ENCODE measurements at regions not wholly inside any gene's neighbourhood (a gene's known extent, or its start where the extent isn't known, plus 50 kb on each side); places are given as distances from the start of the nearest gene placed in this dataset.
"Not testable (repeated sequence)": the region's sequence is repeated elsewhere in the genome, so short reads cannot be mapped to it uniquely, and the experiment has no call there.

GRCh38 chr3:177646749-177647148 lies 449.5 kb upstream of the TBL1XR1 start:
- TF ChIP-seq EP300 (IDR thresholded peaks at IDR 0.05) (no peak), POLR2AphosphoS5 (IDR thresholded peaks at IDR 0.05) (no peak), POLR2A (IDR thresholded peaks at IDR 0.05; ENCODE audit: low read depth) (no peak), CTCF (IDR thresholded peaks at IDR 0.05) (no peak)

GRCh38 chr3:177647341-177647740 lies 450.1 kb upstream of the TBL1XR1 start:
- Histone ChIP-seq H3K36me3 (no peaks in the 10 kb centered on the region), H3K4me1 (peaks cover 8 to 17% (median 15%) of the 10 kb centered on the region in 4 donors), H3K27me3 (no peaks in the 10 kb centered on the region), H3K4me3 (no peak overlapping the region), H3K27ac (replicated peaks in 1 of 4) (no peak overlapping the region), H3K9me3 (no peaks in the 10 kb centered on the region)
- no peak for TF ChIP-seq CTCF (IDR thresholded peaks at IDR 0.05)
- 78% methylated on average over 3 of the region's 3 CpGs for WGBS
- no peak for DNase-seq (ENCODE audit: extremely low spot score)
- intact Hi-C loops (cut with DNase I), result no loop called here

More at GRCh38 chr3:177646749-177647148, 449.5 kb upstream of the TBL1XR1 start:
- H3K9me3 ChIP-seq, result no peaks in the 10 kb centered on the region
- H3K4me3 ChIP-seq, result no peak overlapping the region
- 67% methylated on average over 3 of the region's 3 CpGs for whole genome bisulfite sequencing
- no peaks in the 10 kb centered on the region for H3K27me3 ChIP-seq
- peaks cover 2 to 14% (median 12%) of the 10 kb centered on the region in 4 donors for H3K4me1 ChIP-seq
- DNase-seq (ENCODE audit: extremely low spot score), result no peak
- no peaks in the 10 kb centered on the region for H3K36me3 ChIP-seq
- intact Hi-C loops (cut with DNase I), result no loop called here
- no peak overlapping the region for H3K27ac ChIP-seq (replicated peaks in 1 of 4)

- Histone ChIP-seq H3K27me3 (no peaks in the 10 kb centered on the region), H3K9me3 (no peaks in the 10 kb centered on the region), H3K27ac (replicated peaks in 1 of 4) (no peak overlapping the region), H3K36me3 (no peaks in the 10 kb centered on the region), H3K4me1 (peaks cover 13 to 17% (median 16%) of the 10 kb centered on the region in 4 donors), H3K4me3 (no peak overlapping the region)
- WGBS, result 59% methylated on average over 4 of the region's 4 CpGs
- no peak for TF ChIP-seq CTCF (IDR thresholded peaks at IDR 0.05)
- intact Hi-C loops (cut with DNase I), result no loop called here
- DNase-seq (ENCODE audit: extremely low spot score), result no peak
Measured at GRCh38 chr3:177647876-177648275, 450.6 kb upstream of the TBL1XR1 start.

- H3K4me3 ChIP-seq, result no peak overlapping the region
- H3K27ac ChIP-seq (replicated peaks in 1 of 4), result peak overlapping the region; percentile 46 to 59 (median 48)
- DNase-seq (ENCODE audit: extremely low spot score), result no peak
- H3K36me3 ChIP-seq, result no peaks in the 10 kb centered on the region
- intact Hi-C loops (cut with DNase I), result no loop called here
- TF ChIP-seq POLR2AphosphoS5 (IDR thresholded peaks at IDR 0.05) (peak in 1 of 2 donors; percentile 18), POLR2A (IDR thresholded peaks at IDR 0.05; ENCODE audit: low read depth) (no peak), EP300 (IDR thresholded peaks at IDR 0.05) (no peak)
- H3K9me3 ChIP-seq, result no peaks in the 10 kb centered on the region
- H3K27me3 ChIP-seq, result no peaks in the 10 kb centered on the region
- 51% methylated on average over 5 of the region's 5 CpGs for WGBS
- H3K4me1 ChIP-seq, result peaks cover 17 to 25% (median 20%) of the 10 kb centered on the region in 4 donors
Measured at GRCh38 chr3:177652556-177653291, 455.4 kb upstream of the TBL1XR1 start.

GRCh38 chr3:177657243-177657642 lies 460.0 kb upstream of the TBL1XR1 start:
- no peaks in the 10 kb centered on the region for H3K27me3 ChIP-seq
- WGBS, result 88% methylated on average over 4 of the region's 4 CpGs
- intact Hi-C loops (cut with DNase I), result no loop called here
- DNase-seq (ENCODE audit: extremely low spot score), result no peak
- H3K36me3 ChIP-seq, result no peaks in the 10 kb centered on the region
- TF ChIP-seq POLR2A (IDR thresholded peaks at IDR 0.05; ENCODE audit: low read depth) (no peak), POLR2AphosphoS5 (IDR thresholded peaks at IDR 0.05) (no peak)
- no peaks in the 10 kb centered on the region for H3K9me3 ChIP-seq
- H3K4me3 ChIP-seq, result no peak overlapping the region
- peaks cover 10 to 14% (median 12%) of the 10 kb centered on the region in 4 donors for H3K4me1 ChIP-seq
- H3K27ac ChIP-seq (replicated peaks in 1 of 4), result no peak overlapping the region

GRCh38 chr3:177658354-177658753 lies 461.1 kb upstream of the TBL1XR1 start:
- H3K9me3 ChIP-seq, result no peaks in the 10 kb centered on the region
- DNase-seq (ENCODE audit: extremely low spot score), result no peak
- no peaks in the 10 kb centered on the region for H3K27me3 ChIP-seq
- no peak overlapping the region for H3K27ac ChIP-seq (replicated peaks in 1 of 4)
- TF ChIP-seq CTCF (IDR thresholded peaks at IDR 0.05) (no peak), EP300 (IDR thresholded peaks at IDR 0.05) (no peak), POLR2A (IDR thresholded peaks at IDR 0.05; ENCODE audit: low read depth) (no peak), POLR2AphosphoS5 (IDR thresholded peaks at IDR 0.05) (no peak)
- intact Hi-C loops (cut with DNase I), result no loop called here
- H3K36me3 ChIP-seq, result no peaks in the 10 kb centered on the region
- no peak overlapping the region for H3K4me3 ChIP-seq
- peaks cover 0 to 3% (median 2%) of the 10 kb centered on the region in 4 donors for H3K4me1 ChIP-seq

- WGBS, result 100% methylated on average over 1 of the region's 17 CpGs
- DNase-seq (ENCODE audit: extremely low spot score); H3K27me3 ChIP-seq; intact Hi-C loops (cut with DNase I); H3K9me3 ChIP-seq; H3K27ac ChIP-seq (replicated peaks in 1 of 4); H3K4me3 ChIP-seq; H3K4me1 ChIP-seq; H3K36me3 ChIP-seq: not testable (repeated sequence)
Measured at GRCh38 chr3:177664380-177665103, 467.3 kb upstream of the TBL1XR1 start.
